Activated T-cell treated with anti-CD3 and anti-CD28 coated beads, Interleukin-2, amount 50 U/mL, for 4 hours (primary cell): ENCODE measurements at regions not wholly inside any gene's neighbourhood (a gene's known extent, or its start where the extent isn't known, plus 50 kb on each side); places are given as distances from the start of the nearest gene placed in this dataset.
"Not testable (repeated sequence)": the region's sequence is repeated elsewhere in the genome, so short reads cannot be mapped to it uniquely, and the experiment has no call there.

ENCODE experiments used
- ATAC-seq, 2 donors: fragments of 200-7000 bp; cut with Tn5 transposase; one replicate each; pipeline ENCODE4 v1.10.0; 2021
- DNase-seq: peaks from one replicate; pipeline ENCODE4 v3.0.0-alpha.2; 2020
- H3K27me3 Mint-ChIP-seq: one replicate; pipeline ENCODE4 v1.8.0; 2021; ENCODE audit warnings: low read depth, mixed read lengths
- H3K36me3 Mint-ChIP-seq: one replicate; pipeline ENCODE4 v1.8.0; 2022; ENCODE audit warnings: mixed read lengths; ENCODE audit not compliant: insufficient read depth
- H3K4me1 Mint-ChIP-seq: one replicate; pipeline ENCODE4 v1.8.0; 2021; ENCODE audit warnings: low read depth, mixed read lengths
- H3K4me3 Mint-ChIP-seq: one replicate; pipeline ENCODE4 v1.8.0; 2021; ENCODE audit warnings: mild to moderate bottlenecking, moderate library complexity, mixed read lengths
- H3K9me3 Mint-ChIP-seq: one replicate; pipeline ENCODE4 v1.8.0; 2021; ENCODE audit warnings: mixed read lengths

DNA sequence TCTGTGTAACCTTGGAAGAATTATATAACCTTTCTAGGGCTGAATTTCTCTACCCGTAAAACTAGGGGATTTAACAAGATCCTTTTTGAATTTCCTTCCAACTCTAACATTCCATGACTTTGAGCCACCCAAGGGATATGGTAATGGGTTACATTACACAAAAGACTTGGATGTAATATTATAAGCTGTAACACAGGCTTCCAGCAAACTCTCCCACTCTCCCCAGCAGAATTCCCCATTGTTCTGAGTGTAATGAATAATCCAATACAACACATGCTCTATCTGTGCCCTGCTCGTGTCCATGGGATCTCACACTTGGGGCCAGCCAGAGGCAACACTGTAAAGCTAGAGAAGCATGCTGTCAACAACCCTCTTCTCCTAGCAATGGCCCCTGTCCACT is 790.6 kb upstream of the AUTS2 start:
- ATAC-seq = no peak
- Mint-ChIP-seq H3K9me3 (peaks cover 28% of the 10 kb centered on the region), H3K4me3 (no peak overlapping the region), H3K36me3 (no peaks in the 10 kb centered on the region), H3K4me1 (no peaks in the 10 kb centered on the region), H3K27me3 (no peaks in the 10 kb centered on the region)
- DNase-seq = no peak

DNA sequence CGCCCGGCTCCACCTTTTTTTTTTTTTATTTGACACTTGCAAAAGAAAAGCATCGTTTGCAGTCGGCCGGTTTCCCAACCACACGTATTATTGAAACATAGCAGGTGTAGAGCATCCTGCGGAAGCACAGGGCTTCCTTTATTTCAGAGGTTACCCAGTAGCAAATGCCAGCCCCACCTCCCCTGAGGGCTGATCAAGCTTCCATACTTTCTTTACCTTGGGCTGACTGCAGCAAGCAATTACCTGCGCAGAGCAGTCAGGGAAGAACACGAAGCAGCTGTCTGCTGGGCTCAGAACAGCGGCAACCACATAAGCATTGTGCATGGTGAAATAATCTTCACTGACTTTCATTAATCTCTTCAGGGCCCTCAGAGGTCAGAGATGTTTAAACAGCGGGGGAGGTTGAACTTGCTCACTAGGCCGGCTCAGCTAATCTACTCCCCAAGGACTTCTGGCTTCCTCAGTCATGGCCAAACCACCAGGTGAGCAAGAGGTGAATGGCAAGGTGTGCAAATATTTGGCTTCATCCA is 784.7 kb upstream of the AUTS2 start:
- H3K36me3 Mint-ChIP-seq = no peaks in the 10 kb centered on the region
- H3K27me3 Mint-ChIP-seq = no peaks in the 10 kb centered on the region
- no peak for DNase-seq
- no peak for ATAC-seq
- no peaks in the 10 kb centered on the region for H3K4me1 Mint-ChIP-seq
- no peak overlapping the region for H3K4me3 Mint-ChIP-seq
- H3K9me3 Mint-ChIP-seq = peaks cover 21% of the 10 kb centered on the region

DNA sequence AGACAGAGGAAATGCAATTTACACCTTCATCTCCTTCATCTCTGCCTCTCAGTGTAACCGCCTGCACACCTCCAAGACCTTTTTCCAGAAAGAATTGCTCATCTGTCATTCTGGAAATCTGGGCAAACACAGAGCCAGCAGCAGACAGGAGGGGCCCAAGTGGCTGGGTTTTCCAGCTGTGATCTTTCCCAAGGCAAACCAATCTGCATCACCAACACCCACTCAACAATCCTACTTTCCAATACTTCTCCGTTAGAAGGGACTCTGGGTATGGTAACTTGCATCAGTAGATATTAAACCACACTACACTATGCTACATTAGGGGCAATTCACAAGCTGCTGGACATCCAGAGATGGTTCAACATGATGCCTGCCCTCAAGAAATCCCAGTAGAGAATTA is 781.8 kb upstream of the AUTS2 start:
- Mint-ChIP-seq H3K4me3 (no peak overlapping the region), H3K4me1 (no peaks in the 10 kb centered on the region), H3K36me3 (no peaks in the 10 kb centered on the region), H3K9me3 (peaks cover 19% of the 10 kb centered on the region), H3K27me3 (no peaks in the 10 kb centered on the region)
- DNase-seq (no peak), ATAC-seq (no peak)

DNA sequence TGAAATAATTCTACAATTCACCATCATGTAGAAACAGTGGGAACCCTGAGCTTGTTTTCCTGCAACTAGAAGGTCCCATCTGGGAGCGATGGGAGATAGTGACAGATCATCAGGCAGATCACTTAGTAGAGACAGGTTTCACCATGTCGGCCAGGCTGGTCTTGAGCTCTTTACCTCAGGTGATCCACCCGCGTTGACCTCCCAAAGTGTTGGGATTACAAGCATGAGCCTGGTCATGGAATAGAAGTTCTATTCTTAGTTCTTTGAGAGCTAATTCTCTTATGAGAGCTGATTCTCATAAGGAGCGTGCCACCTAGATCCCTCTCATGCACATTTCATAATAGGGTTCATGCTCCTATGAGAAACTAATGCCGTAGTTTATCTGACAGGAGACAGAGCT is 778.0 kb upstream of the AUTS2 start:
- no peak overlapping the region for H3K4me3 Mint-ChIP-seq
- DNase-seq (no peak), ATAC-seq (no peak)
- H3K27me3 Mint-ChIP-seq = no peaks in the 10 kb centered on the region
- H3K9me3 Mint-ChIP-seq = peaks cover 21% of the 10 kb centered on the region
- no peaks in the 10 kb centered on the region for H3K4me1 Mint-ChIP-seq
- H3K36me3 Mint-ChIP-seq = no peaks in the 10 kb centered on the region

DNA sequence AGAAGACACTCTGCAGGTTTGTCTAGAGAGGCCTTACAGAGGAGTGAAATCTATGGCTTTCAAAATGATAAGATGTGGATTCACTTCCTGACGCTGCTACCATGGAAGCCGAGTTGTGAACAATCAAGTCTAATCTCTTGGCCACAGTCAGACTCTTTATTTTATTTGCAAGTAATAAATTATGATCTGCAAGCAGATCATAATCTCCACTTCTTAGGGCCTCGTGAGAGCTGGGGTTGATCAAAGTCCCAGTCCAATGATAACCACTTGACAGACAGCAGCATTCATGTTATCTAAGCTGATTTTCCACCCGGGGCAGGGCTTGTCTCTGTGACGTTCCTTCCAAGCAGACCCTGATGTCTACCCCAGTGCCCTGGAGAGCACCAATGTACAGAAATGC is 776.4 kb upstream of the AUTS2 start:
- no peaks in the 10 kb centered on the region for H3K27me3 Mint-ChIP-seq
- ATAC-seq = no peak
- H3K4me1 Mint-ChIP-seq = no peaks in the 10 kb centered on the region
- H3K9me3 Mint-ChIP-seq = peaks cover 27% of the 10 kb centered on the region
- no peaks in the 10 kb centered on the region for H3K36me3 Mint-ChIP-seq
- DNase-seq = no peak
- H3K4me3 Mint-ChIP-seq = no peak overlapping the region

DNA sequence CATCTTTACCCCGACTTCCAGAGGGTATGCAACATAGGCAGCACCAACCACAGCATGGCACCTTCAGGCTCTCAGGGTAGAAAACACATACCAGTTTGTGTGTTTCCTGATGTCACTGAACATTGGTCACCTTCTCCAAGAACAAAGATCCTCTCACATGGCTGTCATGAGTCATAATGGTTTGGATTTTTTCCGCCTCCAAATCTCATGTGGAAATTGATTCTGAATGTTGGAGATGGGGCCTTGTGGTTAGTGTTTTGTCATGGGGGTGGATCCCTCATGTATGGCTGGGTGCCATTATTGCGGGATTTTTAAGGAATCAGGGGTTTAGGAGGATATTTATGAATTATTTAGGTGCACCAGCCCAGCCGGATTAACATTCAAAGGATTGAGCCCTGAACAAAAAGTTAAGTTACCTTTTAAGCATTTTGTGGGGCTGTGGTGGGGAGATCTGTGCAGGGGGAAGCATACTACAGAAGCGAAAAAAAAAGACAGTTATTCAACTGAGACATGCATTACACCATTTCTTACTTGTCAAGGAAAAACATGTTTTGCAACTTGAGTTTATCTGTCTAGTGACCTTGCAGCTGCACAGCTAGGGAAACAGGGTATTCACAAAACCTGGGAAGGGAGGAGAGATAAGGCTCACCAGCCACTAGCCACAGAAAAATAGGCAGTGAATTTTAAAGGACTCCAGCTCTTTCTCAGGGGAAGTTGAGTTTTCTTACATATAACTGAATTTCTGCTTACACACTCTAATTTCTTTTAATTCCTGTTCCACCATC is 774.1 kb upstream of the AUTS2 start:
- H3K27me3 Mint-ChIP-seq = no peaks in the 10 kb centered on the region
- no peaks in the 10 kb centered on the region for H3K36me3 Mint-ChIP-seq
- H3K4me1 Mint-ChIP-seq = no peaks in the 10 kb centered on the region
- peaks cover 16% of the 10 kb centered on the region for H3K9me3 Mint-ChIP-seq
- DNase-seq (no peak), ATAC-seq (no peak)
- H3K4me3 Mint-ChIP-seq = no peak overlapping the region

DNA sequence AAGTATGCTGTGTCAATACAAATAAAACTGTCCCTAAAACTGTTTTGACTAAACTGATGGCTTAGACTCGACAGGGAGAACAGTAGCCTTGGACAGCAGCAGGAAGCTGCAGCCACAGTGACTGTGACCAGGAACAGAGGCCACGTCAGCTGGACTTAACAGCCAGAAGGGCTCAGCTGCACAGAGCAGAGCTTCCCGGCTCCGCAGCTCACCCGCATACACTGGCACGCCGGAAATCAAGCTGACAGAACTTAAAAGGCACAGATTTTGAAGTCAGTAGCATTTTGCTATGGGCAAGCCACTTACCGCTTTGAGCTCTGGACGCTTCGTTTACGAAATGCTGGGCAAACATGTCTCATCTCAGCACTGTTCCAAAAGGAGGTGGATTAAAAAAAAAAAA is 769.7 kb upstream of the AUTS2 start:
- Mint-ChIP-seq H3K9me3 (peaks cover 29% of the 10 kb centered on the region), H3K4me1 (no peaks in the 10 kb centered on the region), H3K4me3 (no peak overlapping the region), H3K36me3 (no peaks in the 10 kb centered on the region), H3K27me3 (no peaks in the 10 kb centered on the region)
- ATAC-seq (no peak), DNase-seq (no peak)

DNA sequence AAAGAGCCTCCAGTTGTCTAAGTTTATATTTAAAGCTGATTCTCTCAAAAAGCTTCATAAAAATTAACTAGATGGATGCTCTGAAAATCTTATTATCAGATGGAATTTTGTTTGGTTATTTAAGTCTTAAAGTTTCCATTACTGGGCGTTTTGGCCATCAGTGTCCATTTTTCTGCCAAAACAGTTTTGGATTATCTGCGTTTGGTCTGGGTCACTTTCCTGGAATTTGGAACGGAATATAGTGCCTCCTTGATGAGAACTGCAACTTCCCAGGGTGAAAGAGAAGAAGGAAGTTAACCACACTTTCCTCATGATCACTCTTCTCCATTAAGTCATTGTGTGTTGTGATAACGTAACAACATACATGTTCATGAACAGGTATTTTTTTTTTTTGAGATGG is 764.9 kb upstream of the AUTS2 start:
- Mint-ChIP-seq H3K4me3 (no peak overlapping the region), H3K4me1 (no peaks in the 10 kb centered on the region), H3K36me3 (no peaks in the 10 kb centered on the region), H3K27me3 (no peaks in the 10 kb centered on the region), H3K9me3 (peaks cover 14% of the 10 kb centered on the region)
- ATAC-seq (no peak), DNase-seq (no peak)

DNA sequence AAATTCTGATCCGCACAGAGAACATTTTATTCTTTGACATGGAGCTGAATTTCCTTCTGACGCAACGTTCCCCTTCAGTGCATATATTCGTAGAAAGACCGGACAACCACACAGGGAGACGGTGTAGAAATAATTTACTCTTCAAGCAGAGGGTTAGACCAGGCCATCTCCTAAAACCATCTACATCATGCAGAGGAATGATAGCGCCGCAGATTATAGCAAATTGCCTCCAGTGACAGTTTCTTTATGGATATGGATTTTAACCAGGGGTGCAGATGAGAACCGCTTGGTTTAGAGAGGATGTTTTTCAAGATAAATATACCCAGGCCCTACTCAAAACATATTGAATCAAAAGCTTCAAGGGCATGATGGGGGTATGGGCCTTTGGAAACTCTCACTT is 759.3 kb upstream of the AUTS2 start:
- DNase-seq = no peak
- H3K4me3 Mint-ChIP-seq = no peak overlapping the region
- no peaks in the 10 kb centered on the region for H3K4me1 Mint-ChIP-seq
- no peaks in the 10 kb centered on the region for H3K27me3 Mint-ChIP-seq
- peaks cover 4% of the 10 kb centered on the region for H3K9me3 Mint-ChIP-seq
- no peak for ATAC-seq
- H3K36me3 Mint-ChIP-seq = no peaks in the 10 kb centered on the region

DNA sequence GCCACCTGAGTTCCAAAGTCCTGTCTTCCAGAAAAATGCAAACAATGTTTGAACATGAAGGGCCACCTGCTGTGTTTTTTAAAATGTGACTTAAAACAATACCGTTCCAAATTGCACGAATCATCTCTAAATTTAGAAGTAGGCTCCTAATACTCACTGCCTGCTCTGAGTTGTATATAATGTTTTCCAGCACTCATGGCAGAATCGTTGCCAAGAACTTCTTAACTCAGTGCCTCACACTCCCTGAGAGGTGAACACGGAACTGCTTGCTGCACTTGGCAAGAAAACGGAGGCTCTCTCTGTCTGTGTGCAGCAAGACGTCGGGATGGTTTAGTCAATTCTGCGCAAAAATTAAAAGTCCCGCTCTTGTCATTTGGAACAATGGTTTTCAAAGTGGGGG is 757.3 kb upstream of the AUTS2 start:
- Mint-ChIP-seq H3K4me1 (no peaks in the 10 kb centered on the region), H3K4me3 (no peak overlapping the region), H3K27me3 (no peaks in the 10 kb centered on the region), H3K36me3 (no peaks in the 10 kb centered on the region), H3K9me3 (peaks cover 8% of the 10 kb centered on the region)
- ATAC-seq = no peak
- no peak for DNase-seq

DNA sequence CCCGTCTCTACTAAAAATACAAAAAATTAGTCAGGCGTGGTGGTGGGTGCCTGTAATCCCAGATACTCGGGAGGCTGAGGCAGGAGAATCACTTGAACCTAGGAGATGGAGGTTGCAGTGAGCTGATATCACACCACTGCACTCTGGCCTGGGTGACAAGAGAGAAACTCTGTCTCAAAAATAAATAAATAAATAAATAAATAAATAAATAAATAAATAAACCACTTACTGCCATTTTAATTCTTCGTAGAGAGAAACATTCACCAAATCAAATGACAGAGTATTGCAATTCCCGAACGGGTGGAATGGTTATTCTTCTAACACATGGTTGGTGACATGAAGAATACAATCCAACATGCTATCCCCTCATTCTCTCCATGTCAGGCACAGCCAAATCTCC is 754.3 kb upstream of the AUTS2 start:
- not testable (repeated sequence) for H3K4me3 Mint-ChIP-seq, H3K4me1 Mint-ChIP-seq, H3K36me3 Mint-ChIP-seq, ATAC-seq, DNase-seq, H3K27me3 Mint-ChIP-seq
- H3K9me3 Mint-ChIP-seq = peaks cover 13% of the 10 kb centered on the region

DNA sequence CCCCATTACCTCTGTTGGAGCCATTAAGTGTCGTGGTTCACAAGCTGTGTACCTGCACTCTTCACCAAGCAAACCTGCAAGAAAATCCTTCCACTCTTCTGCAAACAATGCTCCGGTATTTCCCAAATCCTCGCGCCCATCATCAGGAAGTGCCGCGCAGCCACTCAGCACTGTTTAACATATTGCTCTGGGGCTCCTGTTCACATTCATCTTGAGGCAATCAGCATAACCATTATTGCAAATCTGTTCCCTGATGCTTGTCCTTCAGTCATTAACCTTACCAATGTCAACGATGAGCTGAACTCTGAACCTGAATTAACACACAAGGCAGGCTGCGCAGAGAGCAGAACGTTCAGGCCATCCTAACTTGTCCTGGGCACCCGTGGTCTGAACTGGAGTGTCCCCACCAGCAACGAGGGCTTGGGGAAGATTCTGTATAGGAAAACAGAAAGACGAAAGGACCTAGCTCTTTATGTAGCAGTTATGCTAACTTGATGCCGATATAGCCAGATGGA is 751.4 kb upstream of the AUTS2 start:
- Mint-ChIP-seq H3K9me3 (peaks cover 9% of the 10 kb centered on the region), H3K36me3 (no peaks in the 10 kb centered on the region), H3K4me3 (no peak overlapping the region), H3K4me1 (no peaks in the 10 kb centered on the region), H3K27me3 (no peaks in the 10 kb centered on the region)
- DNase-seq = no peak
- no peak for ATAC-seq

DNA sequence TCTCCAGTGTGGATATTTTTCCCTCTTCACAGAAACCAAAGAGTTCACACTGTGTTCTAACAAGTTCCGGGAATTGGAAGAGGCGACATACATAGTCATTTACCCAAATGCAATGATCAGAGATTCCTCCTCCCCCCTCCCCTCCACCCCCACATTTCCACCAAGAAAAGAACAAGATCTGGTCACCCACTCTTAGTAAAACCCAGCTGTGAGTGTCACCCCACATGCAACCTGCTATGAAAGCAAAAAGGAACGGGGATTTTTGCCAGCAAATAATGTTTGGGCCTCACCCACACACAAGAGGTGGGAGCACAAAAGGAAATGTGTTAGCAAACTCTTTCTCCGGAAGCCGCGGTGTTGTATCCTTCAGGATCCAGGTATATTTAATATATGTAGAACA is 745.0 kb upstream of the AUTS2 start:
- no peak overlapping the region for H3K4me3 Mint-ChIP-seq
- H3K9me3 Mint-ChIP-seq = peaks cover 4% of the 10 kb centered on the region
- no peaks in the 10 kb centered on the region for H3K36me3 Mint-ChIP-seq
- DNase-seq = no peak
- ATAC-seq = no peak
- no peaks in the 10 kb centered on the region for H3K4me1 Mint-ChIP-seq
- no peaks in the 10 kb centered on the region for H3K27me3 Mint-ChIP-seq

DNA sequence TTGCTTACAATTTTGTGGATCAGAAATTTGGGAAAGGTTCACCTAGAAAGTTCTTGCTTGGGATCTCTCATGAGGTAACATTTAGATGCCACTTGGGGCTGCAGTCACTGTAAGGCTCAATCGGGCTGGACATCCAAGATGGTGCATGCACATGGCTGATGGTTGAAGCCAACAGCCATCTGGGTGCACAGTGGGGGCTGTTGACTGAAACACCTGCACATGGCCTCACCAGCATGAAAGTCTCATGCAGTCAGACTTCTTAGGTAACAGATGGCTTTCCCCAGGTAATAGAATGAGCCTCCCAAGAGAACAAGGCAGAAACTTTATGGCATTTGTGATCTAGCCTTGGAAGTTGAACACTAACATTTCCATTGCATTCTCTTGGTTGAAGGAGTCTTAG is 740.7 kb upstream of the AUTS2 start:
- peaks cover 10% of the 10 kb centered on the region for H3K9me3 Mint-ChIP-seq
- ATAC-seq (no peak), DNase-seq (no peak)
- H3K36me3 Mint-ChIP-seq = no peaks in the 10 kb centered on the region
- H3K27me3 Mint-ChIP-seq = no peaks in the 10 kb centered on the region
- no peaks in the 10 kb centered on the region for H3K4me1 Mint-ChIP-seq
- H3K4me3 Mint-ChIP-seq = no peak overlapping the region

DNA sequence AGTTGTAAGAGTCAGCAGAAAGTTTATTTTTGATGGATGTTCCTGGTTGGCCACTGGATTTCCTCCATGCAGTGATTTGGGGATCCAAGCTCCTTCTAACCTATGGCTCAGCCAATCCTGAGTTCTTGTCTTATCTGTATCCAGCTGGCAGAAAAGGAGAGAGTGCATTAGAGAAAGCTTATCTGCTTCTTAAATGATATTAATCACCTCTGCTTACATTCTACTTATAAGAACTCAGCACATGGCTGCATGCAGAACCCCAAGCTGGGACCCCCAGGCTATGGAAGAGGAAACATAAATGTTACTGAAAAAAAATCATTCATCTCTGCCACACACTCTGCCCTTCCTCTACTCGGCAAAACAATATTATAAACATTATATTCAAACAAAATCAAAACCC is 739.8 kb upstream of the AUTS2 start:
- H3K27me3 Mint-ChIP-seq = no peaks in the 10 kb centered on the region
- no peak for ATAC-seq

More for the DNA sequence above, 739.8 kb upstream of the AUTS2 start:
- H3K4me1 Mint-ChIP-seq = no peaks in the 10 kb centered on the region
- no peaks in the 10 kb centered on the region for H3K36me3 Mint-ChIP-seq
- no peak for DNase-seq
- H3K4me3 Mint-ChIP-seq = no peak overlapping the region
- peaks cover 10% of the 10 kb centered on the region for H3K9me3 Mint-ChIP-seq
